Trophoblast cell (in vitro differentiated cells and primary cell): ENCODE measurements at regions not wholly inside any gene's neighbourhood (a gene's known extent, or its start where the extent isn't known, plus 50 kb on each side); places are given as distances from the start of the nearest gene placed in this dataset.
A peak's percentile ranks its signal among the peaks of the same experiment; 100 is the strongest.

Experiments
- DNase-seq, 2 donors: peaks; one replicate each; pipeline ENCODE4 v3.0.0-alpha.2; 2016
- H2AFZ ChIP-seq: 2 replicates; pipeline ENCODE4 v1.6.1; 2013; ENCODE audit warnings: low read length, moderate library complexity, mild to moderate bottlenecking; ENCODE audit not compliant: insufficient read depth, poor library complexity
- H2AK5ac ChIP-seq: 2 replicates; pipeline ENCODE4 v1.6.1; 2013; ENCODE audit warnings: mild to moderate bottlenecking, low read length
- H2BK120ac ChIP-seq: 2 replicates; pipeline ENCODE4 v1.6.1; 2013; ENCODE audit warnings: low read length, mild to moderate bottlenecking, moderate library complexity; ENCODE audit not compliant: insufficient read depth, poor library complexity
- H2BK12ac ChIP-seq: 2 replicates; pipeline ENCODE4 v1.6.1; 2013; ENCODE audit warnings: mild to moderate bottlenecking, low read length, moderate library complexity
- H2BK5ac ChIP-seq: 2 replicates; pipeline ENCODE4 v1.6.1; 2013; ENCODE audit warnings: low read length, low read depth, moderate library complexity, mild to moderate bottlenecking; ENCODE audit not compliant: poor library complexity
- H3K14ac ChIP-seq: 2 replicates; pipeline ENCODE4 v1.6.1; 2013; ENCODE audit warnings: mild to moderate bottlenecking, low read length
- H3K18ac ChIP-seq: 2 replicates; pipeline ENCODE4 v1.6.1; 2013; ENCODE audit warnings: mild to moderate bottlenecking, low read length
- H3K23ac ChIP-seq: 2 replicates; pipeline ENCODE4 v1.6.1; 2013; ENCODE audit warnings: low read length
- H3K27ac ChIP-seq: 2 replicates; pipeline ENCODE4 v1.5.1; 2013; ENCODE audit warnings: low read depth, mild to moderate bottlenecking, inconsistent platforms, low read length, moderate library complexity
- H3K27me3 ChIP-seq: 2 replicates; pipeline ENCODE4 v1.6.1; 2013; ENCODE audit warnings: inconsistent platforms, mild to moderate bottlenecking, low read length, moderate library complexity; ENCODE audit not compliant: insufficient read depth
- H3K36me3 ChIP-seq, 2 experiments: 1 replicate in 1 of 2; 2 replicates in 1 of 2; pipeline ENCODE4 v1.6.1; 2013; ENCODE audit warnings: low read length in 2 of 2, mild to moderate bottlenecking in 2 of 2, moderate library complexity in 1 of 2; ENCODE audit not compliant: insufficient read depth in 2 of 2, control insufficient read depth in 1 of 2
- H3K4ac ChIP-seq: 2 replicates; pipeline ENCODE4 v1.6.1; 2013; ENCODE audit warnings: low read depth, mild to moderate bottlenecking, low read length, moderate library complexity
- H3K4me1 ChIP-seq, 2 experiments: 1 replicate in 1 of 2; 2 replicates in 1 of 2; pipeline ENCODE4 v1.6.1; 2013; ENCODE audit warnings: low read length in 2 of 2, mild to moderate bottlenecking in 2 of 2, moderate library complexity in 1 of 2; ENCODE audit not compliant: insufficient read depth in 2 of 2, control insufficient read depth in 1 of 2
- H3K4me2 ChIP-seq: 2 replicates; pipeline ENCODE4 v1.6.1; 2013; ENCODE audit warnings: inconsistent platforms, mild to moderate bottlenecking, low read length, moderate library complexity
- H3K4me3 ChIP-seq: 2 replicates; pipeline ENCODE4 v1.5.1; 2013; ENCODE audit warnings: mild to moderate bottlenecking, low read depth, low read length, inconsistent platforms
- H3K79me1 ChIP-seq: one replicate; pipeline ENCODE4 v1.6.1; 2013; ENCODE audit warnings: low read length
- H3K79me2 ChIP-seq: 2 replicates; pipeline ENCODE4 v1.6.1; 2013; ENCODE audit warnings: low read length, mild to moderate bottlenecking; ENCODE audit not compliant: control insufficient read depth, insufficient read depth, poor library complexity
- H3K9ac ChIP-seq: 2 replicates; pipeline ENCODE4 v1.6.1; 2013; ENCODE audit warnings: mild to moderate bottlenecking, low read length
- H3K9me3 ChIP-seq: 2 replicates; pipeline ENCODE4 v1.6.1; 2013; ENCODE audit warnings: low read depth, mild to moderate bottlenecking, control low read depth, inconsistent platforms, low read length; ENCODE audit not compliant: insufficient read depth
- H4K12ac ChIP-seq: 2 replicates; pipeline ENCODE4 v1.6.1; 2013; ENCODE audit warnings: low read depth, mild to moderate bottlenecking, low read length, moderate library complexity
- H4K8ac ChIP-seq: 2 replicates; pipeline ENCODE4 v1.6.1; 2013; ENCODE audit warnings: low read depth, mild to moderate bottlenecking, low read length, moderate library complexity
- H4K91ac ChIP-seq: one replicate; pipeline ENCODE4 v1.6.1; 2013; ENCODE audit warnings: low read depth, mild to moderate bottlenecking, low read length, moderate library complexity
- WGBS: extraction: QIAGEN DNeasy Blood & Tissue Kit; methylation state at CpG from one replicate; pipeline ENCODE4 v1.1.7; 2013; ENCODE audit warnings: missing lambda C conversion rate; ENCODE audit not compliant: insufficient read length, insufficient coverage; ENCODE audit errors: extremely low coverage; 5-methylcytosine and 5-hydroxymethylcytosine counted together

DNA sequence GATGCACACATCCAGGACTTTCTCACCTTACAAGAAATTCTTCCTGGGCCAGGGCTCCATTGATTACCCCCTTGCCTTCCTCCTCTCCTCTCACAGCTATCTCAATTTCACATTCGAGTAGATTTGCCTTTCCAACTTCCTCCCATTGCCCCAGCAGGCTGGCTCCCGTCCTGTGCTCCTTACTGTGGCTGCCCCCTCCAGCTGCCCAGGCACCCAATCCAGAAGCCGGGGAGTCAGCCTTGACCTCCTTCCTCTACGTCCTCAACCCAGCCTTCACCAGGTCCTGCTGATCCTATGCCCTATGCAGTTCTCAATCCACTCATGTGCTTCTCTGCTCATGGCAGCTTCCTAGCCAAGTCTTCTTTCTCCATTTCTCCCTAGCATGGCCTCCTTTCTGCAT, 85.7 kb upstream of the GPR26 start:
- H3K27ac ChIP-seq, result no peak overlapping the region
- no peak overlapping the region for H3K4me2 ChIP-seq
- H3K4me1 ChIP-seq, result peaks cover 2 to 6% of the 10 kb centered on the region in 2 experiments
- H3K18ac ChIP-seq, result no peak overlapping the region
- H3K79me2 ChIP-seq, result no peaks in the 10 kb centered on the region
- no peaks in the 10 kb centered on the region for H3K9me3 ChIP-seq
- no peak overlapping the region for H3K4me3 ChIP-seq
- H3K27me3 ChIP-seq, result no peaks in the 10 kb centered on the region
- no peak overlapping the region for H2BK12ac ChIP-seq
- H2AFZ ChIP-seq, result no peak overlapping the region
- no peak overlapping the region for H3K9ac ChIP-seq
- H3K4ac ChIP-seq, result no peak overlapping the region
- no peak overlapping the region for H2AK5ac ChIP-seq
- H3K36me3 ChIP-seq, result no peaks in the 10 kb centered on the region
- H3K14ac ChIP-seq, result no peak overlapping the region
- H4K91ac ChIP-seq, result no peak overlapping the region
- no peak overlapping the region for H4K8ac ChIP-seq
- H2BK120ac ChIP-seq, result no peak overlapping the region
- no CpG with 5 or more reads among the region's 4 CpGs for WGBS
- no peaks in the 10 kb centered on the region for H3K79me1 ChIP-seq
- DNase-seq, result no peak
- no peak overlapping the region for H4K12ac ChIP-seq
- H3K23ac ChIP-seq, result no peak overlapping the region
- H2BK5ac ChIP-seq, result no peak overlapping the region

DNA sequence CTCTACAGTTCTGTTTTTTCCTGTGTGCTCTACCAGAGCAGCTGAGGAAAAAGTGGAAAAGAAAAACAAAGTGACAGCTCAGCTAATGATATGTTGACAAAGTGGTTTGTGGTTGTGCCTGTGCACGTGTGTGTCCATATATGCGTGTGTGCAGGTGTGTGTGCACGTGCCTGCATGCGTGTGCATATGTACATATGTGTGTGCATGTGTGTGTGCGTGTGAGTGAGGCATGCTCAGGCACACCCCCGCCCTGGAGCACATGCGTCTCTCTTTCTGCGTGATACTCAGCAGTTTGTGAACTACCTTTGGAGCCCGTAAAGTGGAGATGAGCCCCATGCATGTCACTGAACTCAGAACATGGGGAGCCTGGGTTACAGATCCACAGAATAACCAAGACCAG, 84.5 kb upstream of the GPR26 start:
- H3K79me2 ChIP-seq, result no peaks in the 10 kb centered on the region
- no peak overlapping the region for H4K91ac ChIP-seq
- DNase-seq, result no peak
- H2BK5ac ChIP-seq, result no peak overlapping the region
- no peak overlapping the region for H2BK12ac ChIP-seq
- no peak overlapping the region for H2AK5ac ChIP-seq
- H3K4ac ChIP-seq, result no peak overlapping the region
- no peak overlapping the region for H3K18ac ChIP-seq
- H3K23ac ChIP-seq, result no peak overlapping the region
- H3K4me3 ChIP-seq, result no peak overlapping the region
- H2AFZ ChIP-seq, result no peak overlapping the region
- H3K4me1 ChIP-seq, result peaks cover 2 to 6% of the 10 kb centered on the region in 2 experiments
- no CpG with 5 or more reads among the region's 9 CpGs for WGBS
- H3K36me3 ChIP-seq, result no peaks in the 10 kb centered on the region
- no peaks in the 10 kb centered on the region for H3K79me1 ChIP-seq
- no peak overlapping the region for H4K8ac ChIP-seq
- no peaks in the 10 kb centered on the region for H3K27me3 ChIP-seq
- H2BK120ac ChIP-seq, result no peak overlapping the region
- no peak overlapping the region for H3K4me2 ChIP-seq
- no peak overlapping the region for H3K9ac ChIP-seq
- no peaks in the 10 kb centered on the region for H3K9me3 ChIP-seq
- H4K12ac ChIP-seq, result no peak overlapping the region
- no peak overlapping the region for H3K14ac ChIP-seq
- no peak overlapping the region for H3K27ac ChIP-seq

DNA sequence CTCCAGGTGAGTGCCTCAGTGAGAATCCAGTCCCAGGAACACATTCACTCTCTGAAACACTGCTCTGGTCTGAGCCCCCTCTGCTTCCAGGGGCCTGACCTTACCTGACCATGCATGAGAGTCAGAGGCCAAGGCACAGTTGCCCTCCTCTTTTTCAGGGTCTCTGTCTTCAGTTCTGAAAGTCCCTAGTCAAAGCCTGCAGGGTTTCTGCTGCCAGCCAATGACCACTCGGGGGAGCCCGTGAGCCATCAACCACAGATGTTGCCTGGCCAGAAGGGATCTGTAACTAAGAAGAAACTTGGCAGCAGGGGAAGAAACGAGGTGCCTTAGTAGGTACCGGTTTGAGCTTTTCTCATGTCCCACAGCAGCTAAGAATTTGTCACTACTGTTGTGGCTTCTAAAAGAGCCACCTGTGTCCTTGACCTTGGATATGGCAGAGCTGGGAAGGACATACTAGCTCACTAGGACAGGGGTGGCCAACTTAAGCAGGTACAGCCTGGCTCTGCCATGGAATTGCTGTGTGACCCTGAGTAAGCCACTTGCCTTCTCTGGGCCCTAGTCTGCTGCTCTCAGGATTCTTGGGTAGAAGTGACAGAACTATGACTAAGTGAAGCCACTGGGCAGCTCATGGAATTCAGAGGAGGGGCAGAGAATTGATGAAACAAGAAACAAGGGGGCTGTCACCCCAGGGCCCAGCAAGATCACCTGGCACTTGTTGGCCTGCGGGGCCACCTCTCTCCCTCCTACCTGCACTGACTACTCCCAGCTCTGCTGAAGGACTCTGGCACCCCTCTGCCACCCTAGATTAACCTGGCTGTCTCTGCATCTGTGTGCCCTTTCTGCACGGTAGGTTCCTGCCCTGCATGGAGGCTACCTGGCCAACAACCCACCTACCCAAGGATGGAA, 83.8 kb upstream of the GPR26 start:
- Histone ChIP-seq H3K4ac (no peak overlapping the region), H4K8ac (no peak overlapping the region), H2AK5ac (no peak overlapping the region), H3K9me3 (no peaks in the 10 kb centered on the region), H3K4me2 (no peak overlapping the region), H3K27me3 (no peaks in the 10 kb centered on the region), H2BK120ac (no peak overlapping the region), H2AFZ (no peak overlapping the region), H3K79me1 (no peaks in the 10 kb centered on the region), H3K9ac (no peak overlapping the region), H2BK12ac (no peak overlapping the region), H3K18ac (no peak overlapping the region), H3K14ac (no peak overlapping the region), H3K79me2 (no peaks in the 10 kb centered on the region), H3K36me3 (no peaks in the 10 kb centered on the region), H3K27ac (no peak overlapping the region), H3K23ac (no peak overlapping the region), H4K91ac (no peak overlapping the region), H4K12ac (no peak overlapping the region), H2BK5ac (no peak overlapping the region), H3K4me3 (no peak overlapping the region), H3K4me1 (peaks cover 2 to 6% of the 10 kb centered on the region in 2 experiments)
- WGBS, result no CpG with 5 or more reads among the region's 6 CpGs
- peak; percentile 60 to 81 for DNase-seq

DNA sequence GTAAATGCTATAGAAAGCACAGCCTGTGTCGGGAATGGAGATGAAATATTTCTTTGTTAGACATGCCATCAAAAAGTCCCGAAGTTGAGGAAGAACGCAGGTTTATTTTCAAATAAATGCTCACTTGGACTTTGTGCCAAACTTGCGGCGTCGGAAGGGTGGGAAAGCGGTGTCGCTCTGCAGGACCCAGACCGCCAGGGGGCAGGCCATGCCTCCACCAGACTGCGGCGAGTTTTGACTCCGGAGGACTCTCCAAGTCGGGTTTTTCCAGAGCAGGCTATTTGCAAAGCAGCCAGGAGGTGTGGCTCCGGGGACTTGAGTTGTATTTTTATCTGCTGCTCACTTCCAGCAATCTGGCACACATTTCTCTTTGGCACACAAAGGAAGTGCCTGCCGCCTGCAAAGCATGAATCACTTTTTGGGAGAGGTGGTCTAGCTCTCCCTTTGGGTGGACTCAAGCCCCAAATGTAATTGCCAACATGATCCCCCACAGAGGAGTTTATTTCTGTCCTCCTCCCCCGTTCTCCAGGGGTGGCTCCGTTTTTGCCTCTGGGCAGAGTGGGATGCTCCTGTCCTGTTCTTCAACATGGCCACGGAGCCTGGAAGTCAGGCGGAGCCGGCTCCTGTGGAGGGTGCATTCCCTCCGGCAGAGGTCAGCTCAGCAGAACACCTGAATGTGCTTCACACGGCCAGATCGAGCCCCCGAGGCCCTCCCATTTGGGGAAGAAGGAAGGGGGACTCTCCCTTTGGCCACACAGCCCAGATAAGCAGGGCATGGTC, 82.3 kb upstream of the GPR26 start:
- Histone ChIP-seq H2BK120ac (no peak overlapping the region), H3K14ac (no peak overlapping the region), H3K27ac (no peak overlapping the region), H4K12ac (no peak overlapping the region), H3K79me2 (no peaks in the 10 kb centered on the region), H3K23ac (no peak overlapping the region), H4K8ac (no peak overlapping the region), H2BK12ac (no peak overlapping the region), H2BK5ac (no peak overlapping the region), H3K36me3 (no peaks in the 10 kb centered on the region), H3K4me3 (no peak overlapping the region), H2AK5ac (no peak overlapping the region), H3K27me3 (no peaks in the 10 kb centered on the region), H2AFZ (no peak overlapping the region), H3K4me2 (peak overlapping the region; percentile 55), H3K79me1 (no peaks in the 10 kb centered on the region), H3K9ac (no peak overlapping the region), H3K4me1 (peaks cover 2 to 6% of the 10 kb centered on the region in 2 experiments), H3K4ac (no peak overlapping the region), H3K18ac (no peak overlapping the region), H4K91ac (no peak overlapping the region), H3K9me3 (no peaks in the 10 kb centered on the region)
- WGBS, result no CpG with 5 or more reads among the region's 24 CpGs
- peak; percentile 66 to 85 for DNase-seq
